Panc1 (cell line): ENCODE measurements at regions not wholly inside any gene's neighbourhood (a gene's known extent, or its start where the extent isn't known, plus 50 kb on each side); places are given as distances from the start of the nearest gene placed in this dataset.

Source experiments
- ATAC-seq: fragments of 200-7000 bp; cut with Tn5 transposase; 2 replicates; pipeline ENCODE4 v1.9.1; 2020; ENCODE audit warnings: mild to moderate bottlenecking, moderate library complexity
- BruUV-seq: library from RNA; stranded (reverse); fragments of 400-500 nt; replicated peaks from 2 replicates; lab custom pipeline; 2021; lab: Mats Ljungman, UMichigan
- CTCF ChIA-PET: fragments of 300-600 bp; sonication (Branson Sonifier 250); formaldehyde crosslinking; loops from one replicate; lab custom pipeline; 2022; ENCODE audit warnings: antibody characterized with exemption; lab: Charles Lee
- POLR2A ChIA-PET: fragments of 300-600 bp; sonication (Branson Sonifier 250); formaldehyde crosslinking; loops from one replicate; lab custom pipeline; 2022; ENCODE audit warnings: antibody characterized with exemption; lab: Charles Lee
- DNase-seq: peaks from one replicate; pipeline ENCODE4 v3.0.0-alpha.2; 2010; ENCODE audit warnings: low read depth, low spot score
- H3K27ac ChIP-seq: 2 replicates; pipeline ENCODE4 v1.5.1; 2011; ENCODE audit warnings: mild to moderate bottlenecking, low read length, inconsistent platforms
- H3K27me3 ChIP-seq: fragments of 200-500 bp; sonication (Bioruptor generic); 2 replicates; pipeline ENCODE4 v1.6.0; 2014; ENCODE audit warnings: low read length, inconsistent platforms; ENCODE audit not compliant: control insufficient read depth, insufficient read depth
- H3K36me3 ChIP-seq: fragments of 200-500 bp; sonication (Bioruptor generic); 2 replicates; pipeline ENCODE4 v1.5.1; 2014; ENCODE audit warnings: inconsistent platforms, mild to moderate bottlenecking, low read length, moderate library complexity; ENCODE audit not compliant: control insufficient read depth, insufficient read depth
- H3K4me1 ChIP-seq: 2 replicates; pipeline ENCODE4 v1.5.1; 2011; ENCODE audit warnings: inconsistent platforms, mild to moderate bottlenecking, low read length, moderate library complexity; ENCODE audit not compliant: control insufficient read depth, insufficient read depth
- H3K4me3 ChIP-seq, 2 experiments: 2 replicates each; pipeline ENCODE4 v1.5.1; 2011 to 2012; ENCODE audit warnings: low read depth in 2 of 2, low read length in 2 of 2, mild to moderate bottlenecking in 2 of 2, inconsistent platforms in 1 of 2, moderate library complexity in 1 of 2
- H3K9me3 ChIP-seq: fragments of 200-500 bp; sonication (Bioruptor generic); 2 replicates; pipeline ENCODE4 v1.5.1; 2014; ENCODE audit warnings: low read depth, mild to moderate bottlenecking, inconsistent platforms, low read length, moderate library complexity; ENCODE audit not compliant: control insufficient read depth, insufficient read depth
- CTCF ChIP-seq: fragments of 450-650 bp; IDR thresholded peaks from 2 replicates; pipeline ENCODE4 v1.5.1; 2017; ENCODE audit warnings: mild to moderate bottlenecking
- POLR2AphosphoS5 ChIP-seq: IDR thresholded peaks from 2 replicates; pipeline ENCODE4 v1.6.1; 2012; ENCODE audit warnings: mild to moderate bottlenecking, low read depth, low read length, moderate library complexity
- REST ChIP-seq, 2 experiments: IDR thresholded peaks; 2 replicates each; pipeline ENCODE4 v1.6.1; 2011 to 2012; ENCODE audit warnings: low read depth in 2 of 2, control low read depth in 1 of 2, low read length in 1 of 2, mild to moderate bottlenecking in 1 of 2, moderate library complexity in 1 of 2; ENCODE audit not compliant: insufficient read depth in 1 of 2
- SIN3A ChIP-seq: IDR thresholded peaks from 2 replicates; pipeline ENCODE4 v1.6.1; 2012; ENCODE audit warnings: low read depth, mild to moderate bottlenecking, low read length, moderate library complexity, borderline replicate concordance; ENCODE audit not compliant: insufficient read depth
- TCF7L2 ChIP-seq: IDR thresholded peaks from 2 replicates; pipeline ENCODE4 v1.6.1; 2011; ENCODE audit warnings: mild to moderate bottlenecking, low read depth, low read length, inconsistent platforms
- in situ Hi-C: cut with HindIII; loops from 2 replicates; pipeline ENCODE4 v1.10.0; 2016; ENCODE audit warnings: low sequenced_read_pairs, low pct_unique_long_range_greater_than_20kb
- intact Hi-C: fragments of 100-400 bp; cut with micrococcal nuclease; formaldehyde crosslinking; loops from one replicate; pipeline ENCODE4 v1.10.0; 2022; ENCODE audit not compliant: unreplicated experiment

GRCh38 chr5:159395202-159395601 is 64.9 kb upstream of the IL12B start:
- H3K9me3 ChIP-seq, result no peaks in the 10 kb centered on the region
- no peaks in the 10 kb centered on the region for H3K27me3 ChIP-seq
- ChIA-PET CTCF (no interaction called here), POLR2A (no interaction called here)
- TF ChIP-seq SIN3A (no peak), TCF7L2 (no peak), REST (IDR thresholded peaks at IDR 0.05; ENCODE audit: insufficient read depth in 1 of 2, low read depth in 2 of 2, low read length in 1 of 2) (no peak), CTCF (no peak), POLR2AphosphoS5 (no peak)
- no peaks in the 10 kb centered on the region for H3K4me1 ChIP-seq
- DNase-seq (no peak), ATAC-seq (no peak)
- intact Hi-C loops, result no loop called here
- BruUV-seq, result no TSS peak
- H3K4me3 ChIP-seq, result no peak overlapping the region
- in situ Hi-C loops, result no loop called here
- H3K27ac ChIP-seq, result no peak overlapping the region
- no peaks in the 10 kb centered on the region for H3K36me3 ChIP-seq

GRCh38 chr5:159398936-159399335 is 68.6 kb upstream of the IL12B start:
- ChIA-PET POLR2A (no interaction called here), CTCF (no interaction called here)
- intact Hi-C loops, result no loop called here
- BruUV-seq, result no TSS peak
- Histone ChIP-seq H3K4me3 (no peak overlapping the region), H3K9me3 (no peaks in the 10 kb centered on the region), H3K27me3 (no peaks in the 10 kb centered on the region), H3K27ac (no peak overlapping the region), H3K4me1 (no peaks in the 10 kb centered on the region), H3K36me3 (no peaks in the 10 kb centered on the region)
- no peak for TF ChIP-seq CTCF
- no peak for TF ChIP-seq REST (IDR thresholded peaks at IDR 0.05; ENCODE audit: insufficient read depth in 1 of 2, low read depth in 2 of 2, low read length in 1 of 2)
- TF ChIP-seq TCF7L2, result no peak
- no peak for TF ChIP-seq POLR2AphosphoS5
- TF ChIP-seq SIN3A, result no peak
- in situ Hi-C loops, result no loop called here
- ATAC-seq (no peak), DNase-seq (no peak)
